Cardiac muscle cell (in vitro differentiated cells and primary cell): ENCODE measurements at regions not wholly inside any gene's neighbourhood (a gene's known extent, or its start where the extent isn't known, plus 50 kb on each side); places are given as distances from the start of the nearest gene placed in this dataset.

ENCODE experiments used
- DNase-seq, 2 donors: peaks; one replicate each; pipeline versions ENCODE4 v3.0.0 to v3.0.0-alpha.2; 2010 to 2017; ENCODE audit warnings: low read depth in 1 of 2, low spot score in 1 of 2
- H3K27ac ChIP-seq: fragments of 200-600 bp; sonication (generic); 2 replicates; pipeline ENCODE4 v1.5.1; 2016
- H3K27me3 ChIP-seq: fragments of 200-600 bp; sonication (generic); 2 replicates; pipeline ENCODE4 v1.6.0; 2016; ENCODE audit warnings: control low read depth
- H3K36me3 ChIP-seq: fragments of 200-600 bp; sonication (generic); 2 replicates; pipeline ENCODE4 v1.5.1; 2016; ENCODE audit warnings: control low read depth
- H3K4me1 ChIP-seq: fragments of 200-600 bp; sonication (generic); 2 replicates; pipeline ENCODE4 v1.8.1; 2017; ENCODE audit warnings: low read depth, mild to moderate bottlenecking, mixed run types
- H3K4me3 ChIP-seq: fragments of 200-600 bp; sonication (generic); 2 replicates; pipeline ENCODE4 v1.5.1; 2016; ENCODE audit warnings: mild to moderate bottlenecking
- H3K9me3 ChIP-seq: fragments of 200-600 bp; sonication (generic); 2 replicates; pipeline ENCODE4 v1.5.1; 2017; ENCODE audit warnings: low read depth, mild to moderate bottlenecking, control low read depth
- TF ChIP-seq, protein P1 (sequence below): IDR thresholded peaks from 2 replicates; pipeline ENCODE4 v1.5.1; 2012; ENCODE audit warnings: low read depth, mild to moderate bottlenecking, low read length

DNA sequence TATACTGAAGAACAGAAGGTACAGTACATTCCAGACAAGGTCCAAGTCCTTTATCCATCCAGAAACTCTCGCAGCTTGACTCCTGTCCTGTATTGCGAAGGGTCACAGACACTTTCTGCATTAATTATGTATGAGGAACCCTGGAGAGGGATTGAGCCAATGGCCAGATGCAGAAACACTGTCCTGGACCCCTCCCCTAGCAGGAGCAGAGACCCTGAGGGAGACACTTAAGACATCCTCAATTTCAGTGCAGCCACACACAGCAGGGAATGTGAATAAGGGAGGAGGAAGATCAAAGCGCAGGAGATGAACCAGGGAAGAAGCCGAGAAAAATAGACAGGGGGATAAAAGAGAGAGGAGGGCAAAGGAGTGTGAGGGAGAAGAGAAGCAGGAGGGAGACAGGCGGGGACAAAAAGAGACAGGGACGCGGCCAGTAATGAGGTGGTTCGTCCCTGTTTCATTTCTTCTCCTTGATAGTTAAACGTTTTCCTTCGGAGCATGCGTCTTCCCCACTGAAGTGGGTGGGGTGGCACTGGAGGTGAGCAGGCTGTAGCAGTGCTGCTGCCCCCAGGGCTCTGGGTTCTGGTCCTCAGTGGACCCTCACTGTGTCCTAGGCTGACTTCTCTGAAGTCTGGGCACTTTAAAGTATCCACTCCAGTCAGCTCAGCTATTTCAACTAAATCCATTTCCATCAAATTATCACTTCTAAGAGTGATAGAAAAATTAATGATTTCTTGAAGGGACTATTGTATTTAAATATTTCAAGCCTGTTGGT is 356.4 kb upstream of the NOCT start:
- no peaks in the 10 kb centered on the region for H3K36me3 ChIP-seq
- H3K27ac ChIP-seq: no peak overlapping the region
- no peaks in the 10 kb centered on the region for H3K4me1 ChIP-seq
- no peaks in the 10 kb centered on the region for H3K9me3 ChIP-seq
- TF ChIP-seq, protein P1, sequence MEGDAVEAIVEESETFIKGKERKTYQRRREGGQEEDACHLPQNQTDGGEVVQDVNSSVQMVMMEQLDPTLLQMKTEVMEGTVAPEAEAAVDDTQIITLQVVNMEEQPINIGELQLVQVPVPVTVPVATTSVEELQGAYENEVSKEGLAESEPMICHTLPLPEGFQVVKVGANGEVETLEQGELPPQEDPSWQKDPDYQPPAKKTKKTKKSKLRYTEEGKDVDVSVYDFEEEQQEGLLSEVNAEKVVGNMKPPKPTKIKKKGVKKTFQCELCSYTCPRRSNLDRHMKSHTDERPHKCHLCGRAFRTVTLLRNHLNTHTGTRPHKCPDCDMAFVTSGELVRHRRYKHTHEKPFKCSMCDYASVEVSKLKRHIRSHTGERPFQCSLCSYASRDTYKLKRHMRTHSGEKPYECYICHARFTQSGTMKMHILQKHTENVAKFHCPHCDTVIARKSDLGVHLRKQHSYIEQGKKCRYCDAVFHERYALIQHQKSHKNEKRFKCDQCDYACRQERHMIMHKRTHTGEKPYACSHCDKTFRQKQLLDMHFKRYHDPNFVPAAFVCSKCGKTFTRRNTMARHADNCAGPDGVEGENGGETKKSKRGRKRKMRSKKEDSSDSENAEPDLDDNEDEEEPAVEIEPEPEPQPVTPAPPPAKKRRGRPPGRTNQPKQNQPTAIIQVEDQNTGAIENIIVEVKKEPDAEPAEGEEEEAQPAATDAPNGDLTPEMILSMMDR: no peak
- no peak for DNase-seq
- no peak overlapping the region for H3K4me3 ChIP-seq
- no peaks in the 10 kb centered on the region for H3K27me3 ChIP-seq

DNA sequence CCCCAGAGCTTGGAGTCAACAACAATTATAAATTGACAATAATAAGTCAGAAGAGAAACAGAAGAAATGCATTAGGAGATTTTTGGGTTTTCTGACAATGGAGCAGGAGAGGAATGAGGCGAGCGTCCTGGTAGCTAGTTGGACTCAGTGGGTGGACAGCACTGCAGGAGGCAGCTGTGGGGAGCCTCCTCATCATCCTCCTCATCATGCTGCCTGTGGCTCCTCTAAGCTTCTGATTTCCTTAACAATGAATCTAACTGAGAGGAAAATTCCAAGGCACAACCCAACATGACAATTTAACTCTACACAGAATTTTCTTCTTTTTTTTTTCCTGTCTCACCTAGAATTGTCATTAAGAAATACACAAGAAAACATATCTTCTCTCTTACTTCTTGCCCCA is 357.1 kb upstream of the NOCT start:
- DNase-seq: no peak
- Histone ChIP-seq H3K4me3 (no peak overlapping the region), H3K36me3 (no peaks in the 10 kb centered on the region), H3K4me1 (no peaks in the 10 kb centered on the region), H3K9me3 (no peaks in the 10 kb centered on the region), H3K27me3 (no peaks in the 10 kb centered on the region), H3K27ac (no peak overlapping the region)
- TF ChIP-seq, protein P1: no peak

DNA sequence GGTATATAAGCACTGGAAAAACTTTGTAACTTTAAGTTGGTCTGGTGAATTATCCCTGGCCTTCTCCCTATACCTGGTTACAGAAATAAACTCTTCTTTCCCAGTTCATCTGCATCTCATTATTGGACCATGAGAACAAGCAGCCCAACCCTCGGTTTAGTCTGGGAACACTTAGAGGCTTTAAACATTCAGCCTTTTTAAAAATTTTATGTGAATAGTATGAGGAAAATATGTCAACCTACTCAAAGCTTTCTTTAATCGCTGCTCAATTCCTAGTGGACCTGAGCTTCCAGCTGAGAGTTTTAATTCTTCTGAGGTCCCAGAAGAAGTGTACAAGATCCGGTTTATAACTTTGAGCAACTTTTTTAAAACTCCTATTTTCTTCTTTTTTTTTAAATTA is 358.6 kb upstream of the NOCT start:
- H3K27ac ChIP-seq: no peak overlapping the region
- DNase-seq: no peak
- no peak overlapping the region for H3K4me3 ChIP-seq
- no peaks in the 10 kb centered on the region for H3K4me1 ChIP-seq
- H3K36me3 ChIP-seq: no peaks in the 10 kb centered on the region
- TF ChIP-seq, protein P1: no peak
- H3K9me3 ChIP-seq: no peaks in the 10 kb centered on the region
- no peaks in the 10 kb centered on the region for H3K27me3 ChIP-seq

DNA sequence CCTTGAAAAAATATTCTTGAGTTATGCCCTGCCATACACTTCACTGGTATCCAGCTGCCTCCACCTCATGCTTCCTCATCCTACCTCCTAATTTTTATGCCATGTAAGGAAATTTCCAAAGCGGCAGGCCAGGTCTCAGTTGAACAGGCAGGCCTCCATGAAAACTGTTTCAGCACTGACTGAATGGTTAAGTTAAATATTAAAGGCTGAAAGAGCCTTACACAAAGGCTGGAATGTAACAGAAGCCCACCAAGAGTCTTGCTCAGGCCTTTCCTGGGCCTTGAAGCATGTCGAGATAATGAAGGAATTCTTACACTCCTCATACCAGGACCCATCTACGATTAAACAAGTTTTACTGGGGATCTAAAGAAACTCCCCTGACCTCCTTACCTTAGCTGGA is 359.6 kb upstream of the NOCT start:
- Histone ChIP-seq H3K4me3 (no peak overlapping the region), H3K27ac (no peak overlapping the region), H3K36me3 (no peaks in the 10 kb centered on the region), H3K4me1 (no peaks in the 10 kb centered on the region), H3K27me3 (no peaks in the 10 kb centered on the region), H3K9me3 (no peaks in the 10 kb centered on the region)
- TF ChIP-seq, protein P1: no peak
- DNase-seq: no peak

- no peak for DNase-seq
- no peaks in the 10 kb centered on the region for H3K36me3 ChIP-seq
- H3K4me3 ChIP-seq: no peak overlapping the region
- TF ChIP-seq, protein P1: no peak
- no peaks in the 10 kb centered on the region for H3K4me1 ChIP-seq
- H3K27ac ChIP-seq: no peak overlapping the region
- no peaks in the 10 kb centered on the region for H3K9me3 ChIP-seq
- no peaks in the 10 kb centered on the region for H3K27me3 ChIP-seq
These were observed 360.3 kb upstream of the NOCT start for GRCh38 chr4:138655286-138655685.
